Transverse colon (tissue), 4 donors: ENCODE measurements at regions not wholly inside any gene's neighbourhood (a gene's known extent, or its start where the extent isn't known, plus 50 kb on each side); places are given as distances from the start of the nearest gene placed in this dataset.
"Not testable (repeated sequence)": the region's sequence is repeated elsewhere in the genome, so short reads cannot be mapped to it uniquely, and the experiment has no call there.

Experiments
- DNase-seq: peaks from one replicate; pipeline ENCODE4 v3.0.0-alpha.2; 2019
- H3K27ac ChIP-seq, 4 donors: fragments of 200-600 bp; sonication (generic); 2 replicates each; pipeline ENCODE4 v1.5.1; 2016 to 2018; ENCODE audit warnings: inconsistent platforms in 4 of 4
- H3K27me3 ChIP-seq: fragments of 200-600 bp; sonication (generic); 2 replicates; pipeline ENCODE4 v1.5.1; 2017; ENCODE audit warnings: inconsistent platforms
- H3K36me3 ChIP-seq, 4 donors: fragments of 200-600 bp; sonication (generic); 2 replicates each; pipeline ENCODE4 v1.5.1; 2017 to 2019; ENCODE audit warnings: inconsistent platforms in 4 of 4
- H3K4me1 ChIP-seq, 4 donors: fragments of 200-600 bp; sonication (generic); 2 replicates each; pipeline ENCODE4 v1.5.1; 2017 to 2020; ENCODE audit warnings: inconsistent platforms in 4 of 4
- H3K4me3 ChIP-seq, 4 donors: fragments of 200-600 bp; sonication (generic); 1 replicate in 1 of 4; 2 replicates in 3 of 4; pipeline versions ENCODE4 v1.5.1 to v1.6.1; 2017 to 2019; ENCODE audit warnings: inconsistent platforms in 4 of 4
- H3K9me3 ChIP-seq, 2 donors: fragments of 200-600 bp; sonication (generic); 2 replicates each; pipeline ENCODE4 v1.5.1; 2017 to 2019; ENCODE audit warnings: inconsistent platforms in 2 of 2
- EP300 ChIP-seq: sonication (generic); formaldehyde crosslinking; IDR thresholded peaks from one replicate; pipeline ENCODE4 v1.6.1; 2017; ENCODE audit warnings: antibody characterized with exemption, low read depth
- POLR2A ChIP-seq: fragments of 450-650 bp; IDR thresholded peaks from one replicate; pipeline ENCODE4 v1.6.1; 2016; ENCODE audit warnings: antibody characterized with exemption, mild to moderate bottlenecking, moderate library complexity
- POLR2AphosphoS5 ChIP-seq, 3 donors: sonication (generic); formaldehyde crosslinking; IDR thresholded peaks; one replicate each; pipeline ENCODE4 v1.6.1; 2016; ENCODE audit warnings: antibody characterized with exemption in 3 of 3
- WGBS, 2 donors: methylation state at CpG; one replicate each; pipeline ENCODE4 v1.1.5; 2018; ENCODE audit warnings: low coverage in 1 of 2; 5-methylcytosine and 5-hydroxymethylcytosine counted together
- in situ Hi-C, 4 donors: fragments of 200-750 bp; cut with MboI; loops; one replicate each; pipeline versions ENCODE4 v1.15.0 to v1.15.1; 2017; ENCODE audit warnings: low sequenced_read_pairs in 3 of 4, low pct_ligation_motif_present in 1 of 4, low pct_unique_long_range_greater_than_20kb in 1 of 4
- intact Hi-C: fragments of 100-400 bp; cut with DNase I; formaldehyde crosslinking; loops from one replicate; pipeline ENCODE4 v1.15.1; 2023; ENCODE audit warnings: low total_unique reads
- TF ChIP-seq, protein P1 (sequence below), 5 experiments: fragments of 200-600 bp in 3 of 5; fragments of 450-650 bp in 2 of 5; sonication (generic) in 3 of 5; IDR thresholded peaks; 1 replicate in 2 of 5; 2 replicates in 3 of 5; pipeline ENCODE4 v1.5.1; 2016 to 2017; ENCODE audit warnings: antibody characterized with exemption in 5 of 5, inconsistent platforms in 3 of 5, mild to moderate bottlenecking in 2 of 5, moderate library complexity in 1 of 5

DNA sequence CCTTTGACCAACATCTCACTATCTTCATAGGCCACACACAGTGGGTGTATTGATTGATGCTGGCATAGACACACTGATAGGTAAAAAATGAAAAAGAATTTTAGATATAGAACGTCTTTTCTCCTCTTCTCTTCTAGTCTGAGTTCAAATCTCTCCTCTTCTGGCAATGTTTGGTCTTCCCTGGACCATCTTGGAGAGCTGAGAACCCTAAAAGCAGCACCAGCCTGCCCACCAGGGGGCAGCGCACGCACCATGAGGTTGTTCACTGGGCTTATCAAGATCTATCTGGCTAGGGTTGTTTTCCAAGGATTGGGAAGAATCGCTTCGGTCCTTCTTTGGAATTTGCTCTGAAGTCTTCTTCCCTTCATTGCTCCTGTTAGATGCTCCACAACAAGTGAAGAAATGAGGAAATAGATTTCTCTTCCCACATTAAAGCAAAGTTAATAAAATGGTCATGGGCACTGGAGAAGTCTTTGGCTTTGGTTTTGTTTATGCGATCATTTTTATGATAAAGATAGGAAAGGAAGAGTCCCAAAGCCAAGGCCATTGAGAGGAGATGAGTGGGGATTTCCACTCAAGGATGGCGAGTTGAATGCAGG, 104.0 kb upstream of the OLIG2 start:
- Histone ChIP-seq H3K36me3 (no peaks in the 10 kb centered on the region), H3K9me3 (peaks cover 15 to 16% of the 10 kb centered on the region in 2 donors), H3K27me3 (no peaks in the 10 kb centered on the region), H3K27ac (no peak overlapping the region), H3K4me3 (no peak overlapping the region), H3K4me1 (peaks cover 0 to 4% (median 0%) of the 10 kb centered on the region in 4 donors)
- in situ Hi-C loops: no loop called here
- DNase-seq: peak; percentile 40
- intact Hi-C loops: no loop called here
- 59 to 81% methylated on average over 7 of the region's 7 CpGs for WGBS, 2 donors
- TF ChIP-seq POLR2A: no peak
- TF ChIP-seq, protein P1, sequence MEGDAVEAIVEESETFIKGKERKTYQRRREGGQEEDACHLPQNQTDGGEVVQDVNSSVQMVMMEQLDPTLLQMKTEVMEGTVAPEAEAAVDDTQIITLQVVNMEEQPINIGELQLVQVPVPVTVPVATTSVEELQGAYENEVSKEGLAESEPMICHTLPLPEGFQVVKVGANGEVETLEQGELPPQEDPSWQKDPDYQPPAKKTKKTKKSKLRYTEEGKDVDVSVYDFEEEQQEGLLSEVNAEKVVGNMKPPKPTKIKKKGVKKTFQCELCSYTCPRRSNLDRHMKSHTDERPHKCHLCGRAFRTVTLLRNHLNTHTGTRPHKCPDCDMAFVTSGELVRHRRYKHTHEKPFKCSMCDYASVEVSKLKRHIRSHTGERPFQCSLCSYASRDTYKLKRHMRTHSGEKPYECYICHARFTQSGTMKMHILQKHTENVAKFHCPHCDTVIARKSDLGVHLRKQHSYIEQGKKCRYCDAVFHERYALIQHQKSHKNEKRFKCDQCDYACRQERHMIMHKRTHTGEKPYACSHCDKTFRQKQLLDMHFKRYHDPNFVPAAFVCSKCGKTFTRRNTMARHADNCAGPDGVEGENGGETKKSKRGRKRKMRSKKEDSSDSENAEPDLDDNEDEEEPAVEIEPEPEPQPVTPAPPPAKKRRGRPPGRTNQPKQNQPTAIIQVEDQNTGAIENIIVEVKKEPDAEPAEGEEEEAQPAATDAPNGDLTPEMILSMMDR (IDR thresholded peaks at IDR 0.05): peak in 4 of 5 experiments; percentile 14 to 45 (median 34)

DNA sequence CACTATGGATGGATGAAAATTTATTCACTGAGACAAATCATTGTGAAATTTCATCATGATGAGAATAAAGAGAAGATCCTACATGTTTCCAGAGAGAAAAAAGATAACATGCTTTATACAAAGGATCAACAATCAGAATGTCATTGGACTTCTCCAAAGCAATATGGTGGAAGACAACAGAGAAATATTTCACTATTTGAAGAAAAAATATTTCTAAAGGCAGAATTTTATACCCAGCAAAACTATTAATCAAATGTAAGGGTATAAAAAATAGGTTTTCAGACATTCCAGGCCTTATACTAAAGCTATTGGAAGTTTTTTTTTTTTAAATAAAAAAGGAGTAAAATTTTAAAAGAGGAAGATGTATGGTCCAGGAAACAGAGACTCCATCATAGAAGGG, 100.6 kb upstream of the OLIG2 start:
- Histone ChIP-seq H3K9me3 (peaks cover 15 to 16% of the 10 kb centered on the region in 2 donors), H3K36me3 (no peaks in the 10 kb centered on the region), H3K4me3 (no peak overlapping the region), H3K27me3 (no peaks in the 10 kb centered on the region), H3K4me1 (no peaks in the 10 kb centered on the region), H3K27ac (no peak overlapping the region)
- DNase-seq: no peak
- intact Hi-C loops (no loop called here), in situ Hi-C loops (loop anchor here in 2 of 4 donors (25.0 kb wide), 2 partner anchors 512 to 537 kb away; no protein-coding TSS in a partner anchor)
- TF ChIP-seq POLR2AphosphoS5 (IDR thresholded peaks at IDR 0.05): no peak
- no peak for TF ChIP-seq POLR2A
- TF ChIP-seq, protein P1 (IDR thresholded peaks at IDR 0.05): no peak
- TF ChIP-seq EP300: no peak

DNA sequence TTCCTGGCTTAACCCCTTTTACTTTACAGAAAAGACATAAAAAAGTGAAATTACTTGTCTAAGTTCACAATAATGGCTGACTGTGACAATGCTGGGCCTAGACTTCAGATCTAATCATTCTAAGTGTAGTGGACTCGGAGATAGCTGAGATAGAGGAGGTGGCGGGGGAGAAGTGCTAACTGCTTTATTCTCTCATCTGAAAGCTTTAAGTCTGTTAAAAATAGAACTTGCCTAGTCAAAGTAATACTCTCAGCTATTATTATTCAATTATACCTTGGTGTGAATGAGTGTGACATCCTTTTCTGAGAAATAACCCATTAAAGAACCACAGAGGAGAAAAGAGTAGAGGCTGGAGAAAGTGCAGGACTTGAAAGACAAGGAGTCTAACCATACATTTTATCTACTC, 96.1 kb upstream of the OLIG2 start:
- in situ Hi-C loops (loop anchor here in 2 of 4 donors (10.0 to 25.0 kb wide), 3 partner anchors 265 to 533 kb away; no protein-coding TSS in a partner anchor), intact Hi-C loops (no loop called here)
- no peaks in the 10 kb centered on the region for H3K4me1 ChIP-seq
- H3K9me3 ChIP-seq: peaks cover 13% of the 10 kb centered on the region in 2 donors
- no peaks in the 10 kb centered on the region for H3K27me3 ChIP-seq
- TF ChIP-seq POLR2A (no peak), POLR2AphosphoS5 (IDR thresholded peaks at IDR 0.05) (no peak), EP300 (no peak)
- TF ChIP-seq, protein P1 (IDR thresholded peaks at IDR 0.05): no peak
- no peak for DNase-seq
- no peak overlapping the region for H3K27ac ChIP-seq
- no peak overlapping the region for H3K4me3 ChIP-seq
- 67% methylated on average over 2 of the region's 2 CpGs; no CpG with 5 or more reads in 1 of the 2 donors for WGBS, 2 donors
- no peaks in the 10 kb centered on the region for H3K36me3 ChIP-seq

DNA sequence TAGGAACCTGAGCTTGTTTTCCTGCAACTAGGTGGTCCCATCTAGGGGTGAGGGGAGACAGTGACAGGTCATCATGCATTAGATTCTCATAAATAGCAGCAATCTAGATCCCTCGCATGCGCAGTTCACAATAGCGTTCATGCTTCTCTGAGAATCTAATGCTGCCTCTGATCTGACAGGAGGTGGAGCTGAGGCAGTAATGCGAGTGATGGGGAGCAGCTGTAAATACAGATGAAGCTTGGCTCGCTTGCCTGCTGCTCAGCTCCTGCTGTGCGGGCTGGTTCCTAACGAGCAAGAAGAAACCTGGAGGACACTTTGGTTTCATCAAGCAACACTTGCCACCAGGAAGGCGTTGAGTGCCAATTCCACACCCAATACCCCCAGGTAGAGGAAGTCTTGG, 95.1 kb upstream of the OLIG2 start:
- 74 to 100% methylated on average over 2 to 8 of the region's 8 CpGs for WGBS, 2 donors
- Histone ChIP-seq H3K4me3 (no peak overlapping the region), H3K27ac (no peak overlapping the region), H3K9me3 (peaks cover 3% of the 10 kb centered on the region in 2 donors), H3K27me3 (no peaks in the 10 kb centered on the region), H3K4me1 (no peaks in the 10 kb centered on the region), H3K36me3 (no peaks in the 10 kb centered on the region)
- in situ Hi-C loops: loop anchor here in 2 of 4 donors (10.0 to 25.0 kb wide), 3 partner anchors 264 to 532 kb away; no protein-coding TSS in a partner anchor
- TF ChIP-seq POLR2A (no peak), EP300 (no peak), POLR2AphosphoS5 (IDR thresholded peaks at IDR 0.05) (no peak)
- TF ChIP-seq, protein P1 (IDR thresholded peaks at IDR 0.05): no peak
- no peak for DNase-seq
- intact Hi-C loops: no loop called here

DNA sequence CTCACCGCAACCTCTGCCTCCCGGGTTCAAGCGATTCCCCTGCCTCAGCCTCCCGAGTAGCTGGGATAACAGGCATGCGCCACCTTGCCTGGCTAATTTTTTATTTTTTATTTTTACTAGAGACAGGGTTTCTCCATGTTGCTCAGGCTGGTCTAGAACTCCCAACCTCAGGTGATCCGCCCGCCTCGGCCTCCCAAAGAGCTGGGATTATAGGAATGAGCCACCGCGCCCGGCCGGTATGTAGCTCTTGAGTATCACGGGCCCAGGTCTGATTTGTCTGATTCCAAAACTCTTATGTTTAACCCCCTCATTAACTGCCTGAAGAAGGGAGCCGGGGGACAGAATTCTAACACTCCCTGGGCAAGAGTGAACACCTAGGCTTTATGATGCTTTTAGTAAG, 91.7 kb upstream of the OLIG2 start:
- DNase-seq, H3K4me3 ChIP-seq, intact Hi-C loops, H3K9me3 ChIP-seq, H3K27ac ChIP-seq, H3K36me3 ChIP-seq, H3K27me3 ChIP-seq, H3K4me1 ChIP-seq: not testable (repeated sequence)
- in situ Hi-C loops: loop anchor here in 2 of 4 donors (10.0 to 25.0 kb wide), 3 partner anchors 261 to 528 kb away; no protein-coding TSS in a partner anchor
- 92 to 94% methylated on average over 5 to 14 of the region's 14 CpGs for WGBS, 2 donors
